SK-N-SH (cell line): ENCODE measurements at regions not wholly inside any gene's neighbourhood (a gene's known extent, or its start where the extent isn't known, plus 50 kb on each side); places are given as distances from the start of the nearest gene placed in this dataset.

Experiments used
- CTCF ChIA-PET: fragments of 300-600, 350-600 bp; formaldehyde crosslinking; extraction: SDS; loops from one replicate; lab custom pipeline; 2021; lab: Yijun Ruan, JAX
- POLR2A ChIA-PET: fragments of 350-600 bp; sonication (Branson Sonifier 250); formaldehyde crosslinking; extraction: SDS; loops from one replicate; lab custom pipeline; 2020; ENCODE audit warnings: antibody characterized with exemption, inconsistent platforms; lab: Yijun Ruan, JAX
- DNase-seq: peaks from one replicate; pipeline ENCODE4 v3.0.0; 2012
- H2AFZ ChIP-seq: fragments of 200-600 bp; sonication (generic); 2 replicates; pipeline ENCODE4 v1.8.1; 2016; ENCODE audit warnings: antibody characterized with exemption, mild to moderate bottlenecking, low read depth
- H3F3A ChIP-seq: fragments of 200-600 bp; sonication (generic); replicated peaks from 2 replicates; pipeline ENCODE3; 2016; ENCODE audit warnings: antibody characterized with exemption, mild to moderate bottlenecking; ENCODE audit not compliant: insufficient read depth
- H3K27ac ChIP-seq, 2 experiments: fragments of 200-500 bp in 1 of 2; fragments of 200-600 bp in 1 of 2; sonication (Bioruptor generic) in 1 of 2; sonication (generic), shearing (Covaris generic) in 1 of 2; 2 replicates each; pipeline versions ENCODE4 v1.5.1 to v1.6.1; 2014 to 2016; ENCODE audit warnings: low read depth in 2 of 2, inconsistent platforms in 1 of 2, low read length in 1 of 2, mild to moderate bottlenecking in 1 of 2, mixed read lengths in 1 of 2
- H3K27me3 ChIP-seq: fragments of 200-600 bp; sonication (generic), shearing (Covaris generic); 2 replicates; pipeline ENCODE4 v1.6.1; 2016; ENCODE audit warnings: mixed run types; ENCODE audit not compliant: insufficient read depth
- H3K36me3 ChIP-seq, 2 experiments: fragments of 200-500 bp in 1 of 2; fragments of 200-600 bp in 1 of 2; sonication (Bioruptor generic) in 1 of 2; sonication (generic) in 1 of 2; replicated peaks in 1 of 2; 2 replicates each; pipeline versions ENCODE3 to v1.5.1; 2014 to 2016; ENCODE audit warnings: low read length in 1 of 2, mild to moderate bottlenecking in 1 of 2; ENCODE audit not compliant: insufficient read depth in 2 of 2, control insufficient read depth in 1 of 2
- H3K4me1 ChIP-seq, 2 experiments: fragments of 200-500 bp in 1 of 2; fragments of 200-600 bp in 1 of 2; sonication (Bioruptor generic) in 1 of 2; sonication (generic), shearing (Covaris generic) in 1 of 2; 2 replicates each; pipeline versions ENCODE4 v1.5.1 to v1.6.1; 2014 to 2016; ENCODE audit warnings: low read depth in 1 of 2, low read length in 1 of 2, mixed run types in 1 of 2; ENCODE audit not compliant: insufficient read depth in 2 of 2, control insufficient read depth in 1 of 2
- H3K4me2 ChIP-seq: fragments of 200-600 bp; sonication (generic), shearing (Covaris generic); 2 replicates; pipeline ENCODE4 v1.6.1; 2017; ENCODE audit warnings: mixed run types
- H3K4me3 ChIP-seq, 2 experiments: fragments of 200-500 bp in 1 of 2; fragments of 200-600 bp in 1 of 2; sonication (Bioruptor generic) in 1 of 2; sonication (generic), shearing (Covaris generic) in 1 of 2; 2 replicates each; pipeline versions ENCODE4 v1.5.1 to v1.8.1; 2014 to 2016; ENCODE audit warnings: low read depth in 2 of 2, inconsistent platforms in 1 of 2, low read length in 1 of 2, mild to moderate bottlenecking in 1 of 2, mixed read lengths in 1 of 2, moderate library complexity in 1 of 2
- H3K79me2 ChIP-seq: fragments of 200-600 bp; sonication (generic); 2 replicates; pipeline ENCODE4 v1.8.1; 2017; ENCODE audit warnings: mild to moderate bottlenecking; ENCODE audit not compliant: insufficient read depth
- H3K9ac ChIP-seq: fragments of 200-600 bp; sonication (generic); 2 replicates; pipeline ENCODE4 v1.6.1; 2017; ENCODE audit warnings: mixed run types
- H3K9me2 ChIP-seq: fragments of 200-600 bp; sonication (generic); 2 replicates; pipeline ENCODE4 v1.6.1; 2017; ENCODE audit warnings: mixed run types
- H3K9me3 ChIP-seq: fragments of 200-600 bp; sonication (generic); 2 replicates; pipeline ENCODE4 v1.6.1; 2017; ENCODE audit warnings: mixed run types, mild to moderate bottlenecking, moderate library complexity
- H4K20me1 ChIP-seq: fragments of 200-600 bp; sonication (generic); 2 replicates; pipeline ENCODE4 v1.6.1; 2017; ENCODE audit warnings: mild to moderate bottlenecking, mixed run types; ENCODE audit not compliant: insufficient read depth
- EP300 ChIP-seq, 2 experiments: IDR thresholded peaks; 2 replicates each; pipeline versions ENCODE4 v1.4.0 to v1.6.1; 2012; ENCODE audit warnings: borderline replicate concordance in 1 of 2, low read depth in 1 of 2, low read length in 1 of 2
- EZH2phosphoT487 ChIP-seq: fragments of 200-600 bp; sonication (generic); IDR thresholded peaks from 2 replicates; pipeline ENCODE4 v1.6.1; 2017; ENCODE audit warnings: low read depth, mixed run types, mild to moderate bottlenecking, antibody characterized with exemption, moderate library complexity, borderline replicate concordance
- FOSL2 ChIP-seq: IDR thresholded peaks from 2 replicates; pipeline ENCODE4 v1.4.0; 2012; ENCODE audit warnings: low read depth, mild to moderate bottlenecking, moderate library complexity, borderline replicate concordance
- GABPA ChIP-seq: IDR thresholded peaks from 2 replicates; pipeline ENCODE4 v1.4.0; 2012; ENCODE audit warnings: low read depth, mild to moderate bottlenecking
- GATA2 ChIP-seq: sonication (generic); formaldehyde crosslinking; IDR thresholded peaks from 2 replicates; pipeline ENCODE4 v1.5.0; 2020; ENCODE audit warnings: mild to moderate bottlenecking, missing genetic modification reagents
- JUND ChIP-seq: IDR thresholded peaks from 2 replicates; pipeline ENCODE4 v1.4.0; 2012
- MEF2A ChIP-seq: IDR thresholded peaks from 2 replicates; pipeline ENCODE4 v1.4.0; 2012; ENCODE audit warnings: low read depth, borderline replicate concordance
- MXI1 ChIP-seq: IDR thresholded peaks from 2 replicates; pipeline ENCODE4 v1.6.1; 2012; ENCODE audit warnings: mild to moderate bottlenecking, low read depth, low read length, improper control_type of control experiment
- NRF1 ChIP-seq: IDR thresholded peaks from 2 replicates; pipeline ENCODE4 v1.6.1; 2012; ENCODE audit warnings: low read depth, mild to moderate bottlenecking, low read length
- RAD21 ChIP-seq: IDR thresholded peaks from 2 replicates; pipeline ENCODE4 v1.6.1; 2012; ENCODE audit warnings: mild to moderate bottlenecking, low read length
- RCOR1 ChIP-seq: fragments of 150-350 bp; IDR thresholded peaks from 2 replicates; pipeline ENCODE4 v1.6.1; 2017; ENCODE audit warnings: antibody characterized with exemption, low read length
- SIN3A ChIP-seq: IDR thresholded peaks from 2 replicates; pipeline ENCODE4 v1.6.1; 2012; ENCODE audit warnings: low read depth, mild to moderate bottlenecking, low read length, moderate library complexity, borderline replicate concordance
- TCF12 ChIP-seq: IDR thresholded peaks from 2 replicates; pipeline ENCODE4 v1.4.0; 2012
- TEAD4 ChIP-seq: IDR thresholded peaks from 2 replicates; pipeline ENCODE4 v1.4.0; 2012; ENCODE audit warnings: mild to moderate bottlenecking, borderline replicate concordance; ENCODE audit not compliant: insufficient read depth
- ZBTB33 ChIP-seq: IDR thresholded peaks from 2 replicates; pipeline ENCODE4 v1.4.0; 2012; ENCODE audit warnings: low read depth, borderline replicate concordance
- WGBS: methylation state at CpG from one replicate; pipeline ENCODE4 v1.1.6; 2017; ENCODE audit warnings: low lambda C conversion rate; 5-methylcytosine and 5-hydroxymethylcytosine counted together
- TF ChIP-seq, protein P1 (sequence below): fragments of 150-350 bp; IDR thresholded peaks from 2 replicates; pipeline ENCODE4 v1.6.1; 2016; ENCODE audit warnings: mild to moderate bottlenecking, low read depth, low read length
- TF ChIP-seq, protein P2 (sequence below): IDR thresholded peaks from 2 replicates; pipeline ENCODE4; 2012

- H3K9me3 ChIP-seq = no peaks in the 10 kb centered on the region
- TF ChIP-seq TEAD4 (no peak), TCF12 (no peak), EP300 (IDR thresholded peaks at IDR 0.05; ENCODE audit: borderline replicate concordance in 1 of 2, low read depth in 1 of 2, low read length in 1 of 2) (no peak), RCOR1 (no peak), SIN3A (no peak), JUND (no peak), EZH2phosphoT487 (no peak), MEF2A (no peak), FOSL2 (no peak), MXI1 (no peak), GATA2 (CRISPR knock-in tag) (no peak), ZBTB33 (no peak), GABPA (no peak)
- TF ChIP-seq, protein P1, sequence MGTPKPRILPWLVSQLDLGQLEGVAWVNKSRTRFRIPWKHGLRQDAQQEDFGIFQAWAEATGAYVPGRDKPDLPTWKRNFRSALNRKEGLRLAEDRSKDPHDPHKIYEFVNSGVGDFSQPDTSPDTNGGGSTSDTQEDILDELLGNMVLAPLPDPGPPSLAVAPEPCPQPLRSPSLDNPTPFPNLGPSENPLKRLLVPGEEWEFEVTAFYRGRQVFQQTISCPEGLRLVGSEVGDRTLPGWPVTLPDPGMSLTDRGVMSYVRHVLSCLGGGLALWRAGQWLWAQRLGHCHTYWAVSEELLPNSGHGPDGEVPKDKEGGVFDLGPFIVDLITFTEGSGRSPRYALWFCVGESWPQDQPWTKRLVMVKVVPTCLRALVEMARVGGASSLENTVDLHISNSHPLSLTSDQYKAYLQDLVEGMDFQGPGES = no peak
- TF ChIP-seq, protein P2, sequence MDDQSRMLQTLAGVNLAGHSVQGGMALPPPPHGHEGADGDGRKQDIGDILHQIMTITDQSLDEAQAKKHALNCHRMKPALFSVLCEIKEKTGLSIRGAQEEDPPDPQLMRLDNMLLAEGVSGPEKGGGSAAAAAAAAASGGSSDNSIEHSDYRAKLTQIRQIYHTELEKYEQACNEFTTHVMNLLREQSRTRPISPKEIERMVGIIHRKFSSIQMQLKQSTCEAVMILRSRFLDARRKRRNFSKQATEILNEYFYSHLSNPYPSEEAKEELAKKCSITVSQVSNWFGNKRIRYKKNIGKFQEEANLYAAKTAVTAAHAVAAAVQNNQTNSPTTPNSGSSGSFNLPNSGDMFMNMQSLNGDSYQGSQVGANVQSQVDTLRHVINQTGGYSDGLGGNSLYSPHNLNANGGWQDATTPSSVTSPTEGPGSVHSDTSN = no peak
- no peaks in the 10 kb centered on the region for H3K79me2 ChIP-seq
- H3K27ac ChIP-seq = no peak overlapping the region
- H3K4me2 ChIP-seq = no peak overlapping the region
- CTCF ChIA-PET = interaction anchor here (2.2 kb wide), 1 partner anchor 13 kb away, joined by 4 read pairs; no protein-coding TSS in a partner anchor
- H3K9ac ChIP-seq = no peak overlapping the region
- no peaks in the 10 kb centered on the region for H3K36me3 ChIP-seq
- H3F3A ChIP-seq = no peaks in the 10 kb centered on the region
- H3K4me1 ChIP-seq = peaks cover 0 to 11% of the 10 kb centered on the region in 2 experiments; a peak in 2 of 4 replicates
- no peak overlapping the region for H2AFZ ChIP-seq
- no peaks in the 10 kb centered on the region for H3K9me2 ChIP-seq
- no peak overlapping the region for H3K4me3 ChIP-seq
- no peak for DNase-seq
- H3K27me3 ChIP-seq = no peaks in the 10 kb centered on the region
- no peaks in the 10 kb centered on the region for H4K20me1 ChIP-seq
- POLR2A ChIA-PET = no interaction called here
Measured at GRCh38 chr15:47300596-47300995, 416.7 kb upstream of the SEMA6D start.

DNA sequence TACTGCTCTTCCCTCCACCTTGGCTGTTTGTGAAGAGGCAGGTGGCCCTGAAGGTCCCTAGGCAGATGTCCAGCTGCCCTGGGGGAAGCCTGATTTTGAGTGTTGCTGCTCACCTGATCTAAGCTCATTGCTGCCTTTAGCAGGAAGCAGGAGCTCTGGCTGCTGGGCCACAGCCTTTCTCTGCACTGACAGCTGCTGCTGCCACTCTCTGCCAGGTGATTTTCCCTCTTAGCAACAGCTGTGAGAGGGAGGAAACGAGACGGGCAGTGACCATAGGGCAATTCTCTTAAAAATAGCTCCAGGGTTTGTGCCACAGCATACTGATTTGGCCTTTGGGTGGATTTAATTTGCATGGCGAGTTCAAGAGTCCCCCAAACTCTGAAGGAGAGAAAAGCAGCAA is 415.8 kb upstream of the SEMA6D start:
- CTCF ChIA-PET = interaction anchor here (0.6 to 2.2 kb wide), 4 partner anchors 14 to 810 kb away, joined by 3 to 4 read pairs (median 3); no protein-coding TSS in a partner anchor
- H3K27ac ChIP-seq = no peak overlapping the region; a peak in 1 of 4 replicates
- TF ChIP-seq RAD21 (no peak), TEAD4 (no peak), NRF1 (no peak), JUND (no peak)

More for the DNA sequence above, 415.8 kb upstream of the SEMA6D start:
- H2AFZ ChIP-seq = no peak overlapping the region
- H3K36me3 ChIP-seq = no peaks in the 10 kb centered on the region
- POLR2A ChIA-PET = no interaction called here
- H3K4me1 ChIP-seq = peaks cover 0 to 13% of the 10 kb centered on the region in 2 experiments; a peak in 2 of 4 replicates
- no peaks in the 10 kb centered on the region for H3K9me2 ChIP-seq
- 26% methylated on average over 3 of the region's 3 CpGs for WGBS
- no peaks in the 10 kb centered on the region for H3K79me2 ChIP-seq
- H3F3A ChIP-seq = no peaks in the 10 kb centered on the region
- no peaks in the 10 kb centered on the region for H4K20me1 ChIP-seq
- H3K27me3 ChIP-seq = no peaks in the 10 kb centered on the region
- no peak overlapping the region for H3K4me2 ChIP-seq
- no peaks in the 10 kb centered on the region for H3K9me3 ChIP-seq
- no peak overlapping the region for H3K9ac ChIP-seq
- DNase-seq = no peak
- H3K4me3 ChIP-seq = no peak overlapping the region
